HG03108 (cell line): ENCODE measurements at regions not wholly inside any gene's neighbourhood (a gene's known extent, or its start where the extent isn't known, plus 50 kb on each side); places are given as distances from the start of the nearest gene placed in this dataset.
"Not testable (repeated sequence)": the region's sequence is repeated elsewhere in the genome, so short reads cannot be mapped to it uniquely, and the experiment has no call there.

Experiments used
- ATAC-seq: cut with Tn5 transposase; IDR thresholded peaks from one replicate; pipeline ENCODE4 v1.9.1; 2021; ENCODE audit warnings: moderate library complexity; ENCODE audit not compliant: unreplicated experiment

DNA sequence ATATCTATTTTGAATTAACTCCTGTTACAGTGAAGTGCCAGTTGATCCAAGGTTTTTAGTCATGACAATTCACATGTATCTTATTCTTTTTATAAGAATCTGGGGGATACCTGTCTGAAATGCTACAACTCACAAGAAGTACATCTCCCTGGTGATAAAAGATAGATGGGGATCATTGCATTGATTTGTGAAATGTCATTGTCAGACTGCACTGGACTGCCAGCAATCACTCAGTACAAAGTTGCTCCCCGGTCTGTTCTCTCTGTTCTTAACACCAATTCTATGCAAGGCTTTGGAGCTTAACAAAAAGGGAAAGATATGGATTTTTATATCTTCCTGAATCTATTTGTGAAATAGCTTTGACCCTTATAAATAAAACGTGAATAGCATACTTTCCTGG, 171.8 kb upstream of the PCSK5 start:
- no peak for ATAC-seq

DNA sequence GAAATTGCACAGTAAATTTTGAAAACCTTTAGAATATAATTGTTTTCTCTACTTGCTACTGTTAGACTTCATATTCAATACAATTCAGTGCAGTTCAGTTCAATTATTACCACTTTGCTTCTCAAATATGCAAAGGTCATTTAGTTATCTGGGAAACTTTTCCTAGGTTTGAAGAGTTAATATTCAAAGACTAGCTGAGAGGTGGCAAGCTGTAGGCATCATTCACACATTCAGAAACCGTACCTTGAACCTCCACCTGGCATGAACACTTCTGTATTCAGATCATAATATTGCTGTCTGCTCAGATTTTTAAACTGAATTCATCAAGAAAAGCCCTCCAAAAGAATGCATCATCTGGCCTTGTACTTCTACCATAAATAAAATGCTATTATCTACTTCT, 162.1 kb upstream of the PCSK5 start:
- ATAC-seq: no peak

DNA sequence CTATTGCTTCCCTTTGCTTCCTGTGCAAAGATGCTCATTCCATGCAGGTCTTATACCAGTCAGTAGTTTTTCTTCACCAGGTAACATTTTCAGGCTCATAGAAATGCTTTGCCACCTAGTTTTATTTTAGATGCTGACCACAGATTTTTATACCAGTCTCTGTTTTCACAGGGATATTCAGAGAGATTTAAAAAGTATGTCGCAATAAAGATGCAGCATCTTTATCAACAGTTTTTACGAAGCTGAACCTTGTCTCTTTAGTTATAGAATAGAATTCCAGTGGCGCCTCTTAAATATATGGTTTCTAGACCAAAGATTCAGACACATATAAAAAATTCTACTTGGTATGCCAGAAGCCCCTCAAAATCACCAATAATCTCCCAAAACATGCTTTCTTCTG, 155.7 kb upstream of the PCSK5 start:
- ATAC-seq: no peak

DNA sequence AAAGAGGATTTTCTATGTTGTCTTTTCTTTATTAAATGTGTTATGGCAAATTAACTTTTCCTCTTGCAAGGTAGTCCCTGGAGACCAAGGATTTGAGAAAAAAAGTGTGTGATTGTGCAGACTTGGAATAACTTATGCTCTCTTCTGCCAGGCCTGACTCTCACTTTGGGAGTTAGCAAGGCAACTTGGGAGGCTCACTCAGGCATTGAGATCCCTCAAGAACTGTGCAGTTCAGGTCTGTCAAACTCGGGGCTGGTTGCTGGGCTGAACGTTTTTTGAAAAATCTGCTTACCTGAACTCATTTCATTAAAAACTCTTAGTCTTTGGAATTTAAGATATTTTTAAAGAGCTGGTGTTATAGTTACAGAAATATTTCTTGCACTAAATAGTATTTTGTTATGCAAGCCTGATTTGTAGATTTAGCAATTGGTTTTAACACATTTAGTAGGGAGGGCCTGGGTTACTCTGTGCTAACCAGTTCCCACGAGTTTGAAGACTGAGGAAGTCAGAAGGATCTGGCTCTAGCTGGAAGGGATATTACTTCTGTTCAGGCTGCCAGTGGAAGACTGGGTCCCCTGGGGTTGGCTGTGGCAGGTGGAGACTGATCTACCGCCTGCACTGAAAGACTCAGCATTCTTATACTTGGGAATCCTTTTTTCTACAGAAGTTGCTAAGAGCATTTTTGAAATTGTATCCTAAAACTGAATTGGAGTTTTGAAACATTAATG, 150.4 kb upstream of the PCSK5 start:
- ATAC-seq: no peak

DNA sequence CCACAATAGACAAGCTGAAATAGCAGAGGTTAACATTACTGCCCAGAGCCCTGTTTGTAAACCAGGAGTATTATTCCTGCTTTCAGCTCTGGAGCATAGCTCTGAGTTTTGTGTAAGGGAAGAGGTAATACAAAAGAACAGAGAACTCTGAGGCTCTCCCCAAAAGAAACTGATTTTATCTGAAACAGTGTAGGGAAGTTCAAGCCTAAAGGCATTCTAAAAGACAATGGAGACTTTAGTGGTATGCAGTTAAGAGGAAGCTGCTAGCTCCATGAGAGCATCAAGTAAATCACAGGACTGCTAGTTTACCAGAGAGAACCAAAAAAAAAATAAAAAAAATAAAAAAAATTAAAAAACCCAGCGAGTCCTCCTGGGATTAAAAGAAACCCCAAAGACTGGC, 146.6 kb upstream of the PCSK5 start:
- no peak for ATAC-seq

DNA sequence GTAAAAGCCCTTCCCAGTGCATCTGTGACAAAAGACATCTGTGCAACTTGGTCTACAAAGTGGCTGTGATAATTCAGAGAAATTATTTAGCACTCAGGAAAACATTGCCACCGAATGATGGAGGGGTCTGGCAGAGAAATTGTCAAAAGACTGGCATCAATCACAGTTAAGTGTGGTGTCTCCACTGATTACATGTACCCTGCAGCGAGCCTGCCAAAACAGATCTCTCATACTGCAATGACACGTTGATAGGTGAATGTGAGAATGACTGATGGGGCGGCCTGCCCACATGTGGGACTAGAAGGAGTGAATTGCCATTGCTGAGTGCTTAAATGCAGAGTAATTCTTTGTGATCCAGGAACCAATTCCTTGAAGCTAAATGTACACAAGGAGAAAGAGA, 136.4 kb upstream of the PCSK5 start:
- ATAC-seq: no peak

DNA sequence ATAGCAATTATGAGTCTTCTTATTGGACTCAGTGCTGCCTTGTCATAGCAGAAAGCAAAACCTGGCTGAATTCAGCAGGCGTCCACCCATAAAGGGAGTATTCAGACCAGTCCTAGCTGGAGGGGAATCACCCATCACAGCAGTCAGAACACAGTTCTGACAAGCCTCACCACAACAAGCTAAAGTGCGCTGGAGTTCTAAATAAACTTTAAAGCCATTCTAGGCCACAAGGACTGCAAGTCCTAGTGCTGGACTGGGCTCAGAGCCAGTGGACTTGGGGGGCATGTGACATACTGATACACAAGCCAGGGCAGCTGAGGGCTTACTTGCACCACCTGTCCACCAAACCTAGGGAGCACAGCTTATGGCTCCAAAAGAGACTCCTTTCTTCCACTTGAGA, 115.3 kb upstream of the PCSK5 start:
- no peak for ATAC-seq

DNA sequence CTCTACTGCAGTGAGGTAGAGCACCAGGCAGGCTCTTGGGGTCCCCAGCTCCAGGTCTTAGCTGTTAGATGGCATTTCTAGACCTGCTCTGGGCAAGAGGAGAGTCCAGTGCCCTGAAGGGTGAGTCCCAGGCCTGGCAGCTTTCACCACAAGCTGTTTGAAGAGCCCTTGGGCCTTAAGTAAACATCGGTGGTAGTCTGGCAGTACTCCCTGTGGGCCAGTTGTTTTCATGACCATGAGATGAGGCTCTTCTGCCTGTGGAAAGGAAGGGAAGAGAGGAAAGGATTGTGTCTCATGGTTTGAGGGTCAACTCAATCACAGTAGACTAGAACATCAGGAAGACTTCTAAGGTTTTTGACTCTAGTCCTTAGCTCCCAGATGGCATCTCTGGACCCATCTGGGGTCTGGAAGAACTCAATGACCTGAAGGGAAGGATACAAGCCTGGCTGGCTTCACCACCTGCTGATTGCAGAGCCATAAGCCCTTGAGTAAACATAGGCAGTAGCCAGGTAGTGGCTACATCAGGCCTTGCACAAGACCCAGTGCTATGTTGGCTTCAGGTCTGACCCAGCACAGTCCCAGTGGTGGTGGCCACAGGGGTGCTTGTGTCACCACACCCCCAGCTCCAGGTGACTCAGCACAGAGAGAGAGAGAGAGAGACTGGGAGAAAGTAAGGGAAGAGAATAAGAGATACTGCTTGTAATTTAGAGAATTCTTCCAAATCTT, 114.3 kb upstream of the PCSK5 start:
- ATAC-seq: no peak

DNA sequence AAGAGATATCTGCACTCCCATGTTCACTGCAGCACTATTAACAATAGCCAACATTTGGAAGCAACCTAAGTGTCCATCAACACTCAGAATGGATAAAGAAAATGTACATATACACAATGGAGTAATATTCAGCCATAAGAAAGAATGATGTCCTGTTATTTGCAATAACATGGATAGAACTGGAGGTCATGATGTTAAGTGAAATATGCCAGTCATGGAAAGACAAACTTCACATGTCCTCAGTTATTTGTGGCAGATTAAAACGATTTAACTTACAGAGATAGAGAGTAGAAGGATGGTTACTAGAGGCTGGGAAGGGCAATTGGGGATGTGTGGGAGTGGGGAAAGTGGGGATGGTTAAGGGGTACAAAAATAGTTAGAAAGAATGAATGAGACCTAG, 110.3 kb upstream of the PCSK5 start:
- no peak for ATAC-seq

DNA sequence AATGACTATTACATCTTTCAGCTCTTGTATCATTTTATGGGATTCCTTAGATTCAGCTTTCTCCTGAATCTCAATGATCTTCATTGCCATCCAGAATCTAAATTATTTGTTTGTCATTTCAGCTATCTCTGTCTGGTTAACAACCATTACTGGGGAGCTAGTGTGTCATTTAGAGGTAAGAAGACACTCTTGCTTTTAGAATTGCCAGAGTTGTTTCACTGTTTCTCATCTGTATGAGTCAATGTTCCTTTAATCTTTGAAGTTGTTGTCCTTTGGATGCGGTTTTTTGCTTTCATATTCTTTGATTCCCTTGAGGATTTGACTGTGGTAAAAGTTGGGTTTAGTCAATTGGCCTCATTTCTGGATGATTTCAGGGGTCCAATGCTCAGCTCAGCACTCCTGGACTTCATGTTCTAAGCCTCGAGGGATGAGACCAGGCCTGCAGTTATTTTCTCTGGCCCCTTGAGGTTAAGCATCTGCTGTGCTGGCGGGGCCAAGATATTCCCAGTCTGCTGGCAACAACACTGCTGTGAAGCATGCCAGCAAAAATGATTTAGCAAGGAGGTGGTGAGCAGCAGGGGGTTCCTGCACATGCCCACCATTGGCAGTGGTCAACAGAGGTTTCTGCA, 102.4 kb upstream of the PCSK5 start:
- ATAC-seq: no peak

DNA sequence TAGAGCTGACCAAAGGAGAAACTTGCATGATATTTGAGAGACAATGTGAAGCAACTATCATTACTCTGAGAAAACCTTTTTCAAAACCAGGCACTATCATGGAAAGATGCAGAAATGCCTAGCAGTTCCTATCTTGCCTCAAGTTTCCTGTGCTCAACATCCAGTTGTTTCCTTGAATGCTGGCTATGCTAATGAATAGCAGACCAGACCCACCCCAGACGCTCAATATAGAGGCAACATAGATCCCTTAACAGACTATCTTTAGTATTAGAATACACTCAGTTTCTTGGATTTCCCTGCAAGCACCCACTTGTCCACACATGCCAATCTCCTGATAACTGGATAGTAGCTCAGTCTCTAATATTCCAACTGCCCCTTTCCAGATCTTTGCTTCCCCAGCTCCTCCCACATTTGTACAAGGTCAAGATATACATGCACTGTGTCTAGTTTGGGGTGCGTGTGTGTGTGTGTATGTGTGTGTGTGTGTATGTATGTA, 93.3 kb upstream of the PCSK5 start:
- ATAC-seq: no peak

DNA sequence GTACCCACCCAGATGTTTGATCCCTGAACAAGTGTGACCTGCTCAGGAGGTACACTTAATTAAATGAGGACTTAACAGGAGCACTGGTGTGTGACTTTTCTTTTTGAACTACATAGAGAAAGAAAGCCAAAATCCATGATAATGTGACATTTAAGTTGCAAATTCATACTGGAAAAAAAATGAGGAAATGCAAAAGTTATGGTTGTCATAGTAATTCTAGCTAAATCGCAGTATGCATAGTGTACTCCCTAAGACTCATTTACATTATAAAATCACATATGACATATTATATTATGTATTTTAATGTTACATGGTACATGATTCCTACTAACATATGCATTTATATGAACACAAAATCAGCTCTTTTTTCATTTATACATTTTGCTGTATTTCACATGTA, 92.0 kb upstream of the PCSK5 start:
- no peak for ATAC-seq

DNA sequence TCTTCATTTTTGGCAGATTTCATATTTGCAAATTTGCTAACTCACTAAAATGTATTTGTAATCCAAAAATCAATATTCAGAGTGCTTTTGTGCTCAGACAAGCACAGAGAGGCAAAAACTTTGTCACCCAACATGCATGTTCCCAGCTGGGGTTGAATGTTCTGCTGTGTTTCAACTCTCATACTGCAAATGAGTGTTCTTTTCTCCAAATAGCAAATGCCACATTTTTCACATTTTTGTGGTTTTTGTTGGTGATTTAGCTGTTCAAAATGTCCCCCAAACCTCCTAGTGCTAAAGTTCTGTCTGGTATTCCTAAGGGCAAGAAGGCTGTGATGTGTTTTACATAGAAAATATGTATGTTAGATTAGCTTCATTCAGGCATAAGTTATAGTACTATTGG, 87.3 kb upstream of the PCSK5 start:
- no peak for ATAC-seq

DNA sequence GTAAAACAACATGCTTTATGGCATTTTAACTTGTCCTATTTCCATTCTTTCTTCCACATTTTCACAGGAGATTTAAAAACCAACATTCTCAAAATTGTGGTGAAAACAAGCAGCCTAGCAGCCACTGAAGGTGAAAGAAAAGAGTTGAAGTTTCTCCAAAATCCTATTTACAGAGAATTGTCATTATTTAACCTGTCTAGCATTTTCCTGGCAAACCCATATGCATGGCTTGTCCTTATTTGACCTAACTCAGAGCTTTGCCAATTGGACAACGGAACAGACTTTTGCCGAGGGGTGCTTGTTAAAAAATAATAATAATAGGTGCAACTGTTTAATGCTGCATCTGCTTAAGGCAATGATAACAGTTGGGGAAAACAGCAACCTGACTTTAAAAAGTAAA, 80.4 kb upstream of the PCSK5 start:
- no peak for ATAC-seq

DNA sequence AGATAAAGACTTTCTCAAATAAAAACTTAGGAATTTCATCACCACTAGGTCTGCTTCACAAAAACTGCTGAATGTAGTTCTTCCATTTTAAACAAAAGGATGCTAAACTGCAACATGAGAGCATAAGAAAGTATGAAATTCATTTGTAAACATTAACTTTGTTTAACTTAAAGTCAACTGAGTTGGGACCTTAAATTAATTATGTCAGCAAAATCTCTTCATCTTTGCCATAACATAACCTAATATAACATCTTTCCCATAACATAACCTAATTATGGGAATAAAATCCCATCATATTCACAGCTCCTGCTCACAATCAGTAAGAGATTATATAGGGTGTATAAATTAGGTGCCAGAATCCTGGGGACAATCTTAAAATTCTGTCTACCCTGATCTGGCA, 78.8 kb upstream of the PCSK5 start:
- ATAC-seq: no peak

DNA sequence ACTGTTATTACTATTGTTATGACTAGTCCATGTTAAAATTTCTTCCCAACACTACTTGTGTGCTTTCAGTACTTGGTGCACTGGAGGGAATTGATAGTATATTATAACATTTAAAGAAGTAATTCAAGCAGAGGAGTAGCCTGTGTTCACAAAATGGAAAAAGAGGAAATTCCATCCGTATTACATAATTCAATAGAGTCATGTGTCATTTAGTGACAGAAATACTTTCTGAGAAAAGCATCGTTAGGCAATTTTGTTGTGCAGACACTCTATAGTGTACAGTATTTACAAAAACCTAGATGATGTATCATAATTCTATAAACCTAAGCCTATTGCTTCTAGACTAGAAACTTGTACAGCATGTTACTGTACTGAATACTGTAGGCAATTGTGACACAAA, 78.3 kb upstream of the PCSK5 start:
- ATAC-seq: no peak

DNA sequence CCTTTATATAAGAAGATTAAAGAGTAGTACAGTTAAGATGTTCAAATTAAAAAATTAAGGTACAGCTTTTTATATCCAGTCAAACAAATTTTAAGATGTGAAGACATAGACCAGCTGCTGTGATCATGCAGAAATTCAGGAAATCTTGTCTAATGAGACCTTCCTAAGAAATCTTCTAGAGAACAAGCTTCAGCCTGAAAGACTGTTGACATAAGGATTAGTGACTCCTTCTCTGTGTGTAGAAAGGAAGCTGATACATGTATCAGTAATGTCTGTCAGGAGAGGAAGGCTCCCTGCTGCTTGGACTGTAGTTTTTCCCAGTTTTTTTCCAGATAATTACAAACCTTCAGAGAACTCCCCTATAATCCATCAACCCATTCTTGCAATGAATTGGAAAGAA, 75.8 kb upstream of the PCSK5 start:
- ATAC-seq: no peak

DNA sequence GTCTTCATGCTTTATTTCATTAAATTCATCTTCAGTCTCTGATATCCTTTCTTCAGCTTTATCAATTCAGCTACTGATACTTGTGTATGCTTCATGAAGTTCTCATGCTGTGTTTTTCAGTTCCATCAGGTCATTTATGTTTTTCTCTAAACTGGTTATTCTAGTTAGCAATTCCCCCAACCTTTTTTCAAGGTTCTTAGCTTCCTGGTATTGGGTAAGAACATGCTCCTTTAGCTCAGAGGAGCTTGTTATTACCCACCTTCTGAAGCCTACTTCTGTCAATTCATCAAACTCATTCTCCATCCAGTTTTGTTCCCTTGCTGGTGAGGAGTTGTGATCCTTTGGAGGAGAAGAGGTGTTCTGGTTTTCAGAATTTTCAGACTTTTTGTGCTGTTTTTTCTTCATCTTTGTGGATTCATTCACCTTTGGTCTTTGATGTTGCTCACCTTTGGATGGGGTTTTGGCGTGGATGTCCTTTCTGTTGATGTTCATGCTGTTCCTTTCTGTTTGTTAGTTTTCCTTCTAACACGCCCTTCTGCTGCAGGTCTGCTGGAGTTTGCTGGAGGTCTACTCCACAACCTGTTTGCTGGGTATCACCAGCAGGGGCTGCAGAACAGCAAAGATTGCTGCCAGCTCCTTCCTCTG, 69.9 kb upstream of the PCSK5 start:
- not testable (repeated sequence) for ATAC-seq

DNA sequence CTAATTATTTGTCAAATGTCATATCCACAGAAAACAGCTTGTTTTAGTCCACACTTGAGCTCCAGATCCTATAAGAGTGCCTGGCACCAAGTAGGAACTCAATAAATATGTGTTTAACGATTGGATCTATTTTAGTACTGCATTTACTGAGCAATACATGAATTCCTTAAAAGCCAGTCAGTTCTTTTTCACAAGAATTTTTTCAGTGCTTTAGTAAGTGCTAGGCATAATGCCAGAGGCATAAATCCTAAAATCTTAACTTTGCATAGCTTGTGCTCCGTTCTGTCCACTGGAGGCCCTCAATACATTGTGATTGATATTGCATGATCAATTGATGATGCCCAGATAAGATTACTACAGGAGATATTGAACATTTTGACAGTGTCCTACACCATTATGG, 67.3 kb upstream of the PCSK5 start:
- ATAC-seq: no peak

DNA sequence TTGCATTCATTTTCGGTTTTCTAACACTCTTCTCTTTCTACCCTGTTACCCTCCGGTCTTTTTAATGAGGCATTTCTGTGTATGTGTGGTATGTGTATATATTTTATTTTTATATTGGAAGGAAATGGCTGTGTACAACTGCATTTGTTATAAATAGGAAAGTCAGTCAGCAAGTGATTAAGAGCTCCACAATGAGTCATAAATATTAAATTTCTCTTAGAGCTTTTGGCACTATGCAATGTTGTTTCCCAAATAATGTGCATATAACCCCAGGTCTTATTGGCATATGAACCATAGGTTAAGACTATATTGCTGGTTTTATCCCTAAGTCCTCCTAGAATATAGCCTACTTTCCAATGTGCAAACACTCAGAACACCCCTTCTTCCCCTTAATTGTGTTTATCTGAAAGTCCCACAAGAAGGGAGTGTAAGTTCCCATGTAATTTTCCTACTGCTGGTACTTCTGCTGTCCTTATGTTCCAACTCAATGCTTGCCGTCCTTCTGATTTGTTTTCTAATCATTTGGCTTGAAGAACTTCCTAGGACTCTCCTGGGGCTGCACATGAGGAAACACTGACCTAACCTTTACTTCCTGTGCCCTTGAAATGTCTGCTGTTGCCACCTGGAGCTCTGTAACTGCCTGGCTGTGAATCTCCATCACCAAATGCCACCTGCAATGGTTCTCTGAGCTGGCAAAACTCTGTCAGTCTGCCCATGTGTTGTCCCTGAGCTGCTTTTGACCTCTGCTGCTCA, 65.5 kb upstream of the PCSK5 start:
- ATAC-seq: no peak

DNA sequence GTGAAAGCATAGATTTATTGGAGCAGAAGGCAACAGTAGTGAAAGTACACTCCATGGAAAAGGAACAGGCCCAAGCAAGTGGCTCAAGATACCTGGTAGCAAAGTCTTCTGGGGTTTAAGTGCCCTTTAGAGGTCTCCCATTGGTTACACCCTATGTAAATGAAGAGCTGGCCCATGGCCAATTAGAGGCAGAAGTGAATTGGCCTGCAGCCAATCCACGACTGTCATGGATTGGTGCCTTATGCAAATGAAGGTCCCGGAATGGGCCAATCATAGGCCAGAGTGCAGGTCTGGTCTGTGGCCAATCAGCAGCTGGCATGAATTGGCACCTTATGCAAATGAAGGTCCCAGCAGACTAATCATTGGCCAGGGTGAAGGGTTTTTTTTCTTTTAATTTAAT, 64.2 kb upstream of the PCSK5 start:
- ATAC-seq: no peak
